HUDEP-2 (cell line): ENCODE measurements at regions not wholly inside any gene's neighbourhood (a gene's known extent, or its start where the extent isn't known, plus 50 kb on each side); places are given as distances from the start of the nearest gene placed in this dataset.

Experiments used
- DNase-seq, 76 experiments: peaks; one replicate each; lab custom pipeline; 2025; ENCODE audit not compliant: unreplicated experiment in 76 of 76; lab: John Stamatoyannopoulos, UW

- no peak for DNase-seq
Measured at GRCh38 chr2:14684516-14684915, 52.0 kb downstream of the LRATD1 start.

- no peak for DNase-seq
Measured at GRCh38 chr2:14690926-14691325, 58.4 kb downstream of the LRATD1 start.

DNA sequence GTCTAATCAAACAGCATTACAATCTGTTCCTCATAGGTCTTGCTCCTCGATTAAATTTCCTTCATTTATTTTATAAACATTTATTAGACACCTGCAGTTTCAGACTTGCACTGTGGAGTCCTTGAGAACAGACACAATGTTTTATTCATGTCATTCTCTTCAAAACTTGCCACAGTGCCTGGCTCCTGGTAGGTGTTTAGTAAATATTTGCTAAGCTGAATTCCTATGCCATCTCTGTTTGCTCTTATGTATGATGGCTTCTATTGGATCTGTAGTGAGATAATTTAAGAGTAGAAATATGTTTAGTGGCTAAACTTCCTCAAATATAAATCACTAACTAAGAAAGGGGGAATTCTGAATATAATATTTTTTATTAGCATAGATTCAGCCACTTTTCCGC is 61.4 kb downstream of the LRATD1 start:
- DNase-seq, result no peak

- DNase-seq, result no peak
Measured at GRCh38 chr2:14700753-14701152, 68.2 kb downstream of the LRATD1 start.

- DNase-seq, result no peak
Measured at GRCh38 chr2:14702258-14702657, 69.7 kb downstream of the LRATD1 start.

GRCh38 chr2:14706201-14706600 is 73.7 kb downstream of the LRATD1 start:
- DNase-seq, result no peak

DNA sequence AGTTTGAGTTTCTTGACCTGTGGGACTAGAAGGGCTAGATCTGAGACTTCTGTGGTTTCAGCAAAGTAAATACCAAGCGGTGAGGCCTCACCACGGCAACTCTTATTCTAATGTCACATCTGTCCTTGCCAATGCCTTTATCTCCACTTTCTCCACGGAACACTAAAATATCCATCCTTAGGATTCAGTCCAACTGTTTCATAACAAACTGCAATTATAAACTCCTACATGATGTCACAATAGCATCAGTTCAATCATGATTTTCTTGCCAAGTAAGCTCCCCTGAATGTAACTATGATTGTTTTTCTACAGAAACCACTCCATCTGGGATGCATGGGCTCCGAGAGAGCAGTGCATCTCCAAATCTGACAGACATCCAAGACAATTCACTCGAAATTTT is 79.6 kb downstream of the LRATD1 start:
- DNase-seq, result no peak

GRCh38 chr2:14713248-14713647 is 80.7 kb downstream of the LRATD1 start:
- no peak for DNase-seq

GRCh38 chr2:14715600-14715999 is 83.1 kb downstream of the LRATD1 start:
- no peak for DNase-seq

DNA sequence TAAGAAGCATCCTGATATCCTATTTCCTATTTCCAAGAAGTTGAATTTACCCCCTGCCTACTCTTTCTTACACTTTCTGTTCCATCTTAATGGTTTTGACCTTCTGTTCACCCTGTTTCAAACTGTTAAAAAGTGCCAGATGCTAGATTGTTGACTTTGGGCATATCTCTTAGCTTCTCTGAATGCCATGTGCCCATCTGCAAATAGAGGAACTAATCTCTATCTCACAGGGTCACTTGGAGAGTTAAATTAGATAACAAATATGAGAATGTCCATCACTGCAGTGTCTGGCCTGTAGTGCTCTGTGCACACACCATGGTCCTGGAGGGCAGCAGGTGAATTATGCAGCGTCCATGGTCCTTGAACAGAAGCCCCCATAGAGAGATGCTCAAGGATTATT is 83.8 kb downstream of the LRATD1 start:
- DNase-seq, result peak in 16 of 76 experiments; percentile 1 to 58 (median 15)

- DNase-seq, result peak in 6 of 76 experiments; percentile 3 to 10 (median 6)
Measured at GRCh38 chr2:14717131-14717530, 84.6 kb downstream of the LRATD1 start.

DNA sequence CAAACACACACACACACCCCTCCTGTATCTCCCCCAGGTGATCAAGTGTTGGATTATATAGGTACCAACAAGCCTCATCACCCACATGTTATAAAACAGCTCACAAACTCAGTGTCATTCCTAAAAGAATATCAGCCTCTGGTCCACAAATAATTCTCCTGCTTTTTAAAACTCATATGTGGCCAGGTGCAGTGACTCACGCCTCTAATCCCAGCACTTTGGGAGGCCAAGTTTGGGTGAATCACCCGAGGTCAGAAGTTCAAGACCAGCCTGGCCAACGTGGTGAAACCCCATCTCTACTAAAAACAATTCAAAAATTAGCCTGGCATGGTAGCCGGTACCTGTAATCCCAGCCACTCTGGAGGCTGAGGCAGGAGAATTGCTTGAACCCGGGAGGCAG is 87.8 kb downstream of the LRATD1 start:
- DNase-seq, result no peak

DNA sequence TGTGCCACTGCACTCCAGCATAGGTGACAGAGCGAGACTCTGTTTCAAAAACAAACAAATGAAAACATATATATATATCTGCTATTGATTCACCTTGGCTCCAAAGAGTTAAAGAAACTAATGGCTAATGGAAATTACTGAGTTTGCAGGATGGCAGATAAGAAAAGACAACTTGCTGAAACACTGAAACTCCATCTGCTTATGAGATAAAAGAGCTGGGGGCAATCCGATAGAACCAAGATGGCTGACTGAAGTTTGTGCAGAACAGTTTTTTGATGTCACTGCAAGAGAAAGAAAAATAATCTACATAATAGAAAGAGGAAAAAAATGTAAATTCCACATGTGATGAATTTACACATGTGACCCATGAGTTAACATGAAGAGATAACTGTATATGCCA is 88.2 kb downstream of the LRATD1 start:
- no peak for DNase-seq

- no peak for DNase-seq
Measured at GRCh38 chr2:14722904-14723570, 90.5 kb downstream of the LRATD1 start.

GRCh38 chr2:14723684-14724083 is 91.2 kb downstream of the LRATD1 start:
- DNase-seq, result no peak

- DNase-seq, result no peak
Measured at GRCh38 chr2:14735696-14736095, 103.2 kb downstream of the LRATD1 start.

DNA sequence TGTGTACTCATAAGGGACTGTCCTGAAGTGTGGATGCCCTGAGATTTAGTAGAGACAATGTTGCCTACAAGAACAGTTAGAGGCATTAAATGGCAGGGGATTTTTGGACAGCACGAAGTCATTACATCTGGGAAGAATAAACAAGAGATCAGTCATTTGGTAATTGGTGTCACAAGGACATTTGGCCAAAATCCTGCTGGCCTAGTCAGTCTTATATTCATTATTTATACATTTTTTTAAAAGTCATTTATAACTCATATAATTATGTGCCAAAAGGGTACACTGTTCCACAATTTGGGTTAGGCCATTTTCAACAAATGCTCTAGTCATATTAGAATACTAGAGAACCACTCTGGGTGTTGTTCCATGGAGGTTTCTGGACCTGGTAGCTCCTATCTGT is 104.7 kb downstream of the LRATD1 start:
- no peak for DNase-seq

- no peak for DNase-seq
Measured at GRCh38 chr2:14743861-14744260, 111.3 kb downstream of the LRATD1 start.

DNA sequence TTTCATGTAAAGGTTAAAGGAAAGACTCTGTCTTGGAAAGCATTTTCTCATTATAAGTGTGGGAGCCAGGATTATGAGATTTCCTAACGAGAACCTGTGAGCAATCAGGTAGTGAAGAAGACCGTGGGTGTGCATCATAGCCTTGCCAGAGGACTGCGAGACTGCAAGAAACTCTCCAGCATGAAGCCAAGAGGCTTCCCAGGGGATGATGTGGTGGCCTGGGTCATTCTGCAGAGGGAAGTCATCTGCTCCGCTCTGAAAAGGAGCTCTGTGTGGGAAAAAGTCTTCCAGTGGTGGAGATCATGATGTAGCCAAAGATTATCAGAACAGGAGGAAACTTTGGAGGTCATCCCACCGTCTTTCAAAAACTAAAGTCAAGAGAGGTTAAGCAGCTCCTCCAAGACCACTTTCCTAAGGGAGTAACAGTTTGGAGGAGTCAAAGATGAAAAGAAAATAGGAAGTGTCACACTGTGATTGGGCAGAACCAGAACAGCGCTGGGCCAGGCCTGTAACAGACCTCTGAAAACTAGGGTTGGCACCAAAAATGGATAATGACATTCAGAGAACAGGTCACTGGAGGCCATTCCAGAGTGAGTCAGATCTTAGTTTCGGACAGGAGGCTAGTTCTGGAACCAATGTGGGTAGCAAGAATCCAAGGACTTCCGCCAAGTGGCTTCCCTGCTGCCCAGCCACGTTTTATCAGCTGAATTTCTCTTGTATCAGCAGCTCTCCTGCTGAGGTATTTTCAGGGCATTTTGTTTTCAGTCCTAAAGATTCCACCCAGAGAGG is 113.0 kb downstream of the LRATD1 start:
- DNase-seq, result no peak

DNA sequence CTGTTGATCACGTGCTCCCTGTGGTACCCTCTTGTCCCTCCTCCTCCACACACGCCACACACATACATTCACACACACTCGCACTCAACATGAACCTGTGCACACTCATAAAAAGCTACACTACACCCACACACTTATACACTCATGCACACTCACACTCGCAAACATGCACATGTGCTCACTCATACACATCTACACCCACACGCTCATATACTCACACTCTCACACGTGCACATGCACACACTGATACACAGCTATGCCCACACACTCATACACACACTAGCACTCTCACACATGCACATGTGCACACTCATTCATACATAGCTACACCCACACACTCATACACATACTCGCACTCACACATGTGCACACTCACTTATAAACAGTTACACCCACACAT is 113.6 kb downstream of the LRATD1 start:
- no peak for DNase-seq

- DNase-seq, result no peak
Measured at GRCh38 chr2:14747447-14747846, 114.9 kb downstream of the LRATD1 start.

DNA sequence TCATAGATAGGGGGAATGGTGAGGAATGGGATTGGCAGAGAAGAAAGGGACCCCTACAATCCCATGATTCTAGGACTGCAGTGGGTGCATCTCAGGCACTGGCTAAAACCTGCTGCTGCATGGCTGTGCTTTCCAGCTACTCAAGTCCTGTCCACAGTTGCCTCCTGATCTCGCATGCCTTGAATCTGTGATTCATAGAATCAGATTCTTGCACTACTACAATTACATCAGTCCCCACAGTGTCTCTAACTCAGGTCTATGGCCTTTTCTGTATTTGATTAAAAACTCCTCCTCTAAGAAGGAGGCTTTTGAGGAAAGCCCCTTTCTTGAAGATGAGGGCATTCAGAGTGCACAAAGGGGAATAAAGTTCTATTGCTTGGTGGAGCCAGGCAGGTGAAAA is 117.4 kb downstream of the LRATD1 start:
- DNase-seq, result no peak
